Adrenal gland (tissue), 9 donors: ENCODE measurements at regions not wholly inside any gene's neighbourhood (a gene's known extent, or its start where the extent isn't known, plus 50 kb on each side); places are given as distances from the start of the nearest gene placed in this dataset.

Experiments used
- DNase-seq, 7 donors: peaks; one replicate each; pipeline ENCODE4 v3.0.0-alpha.2; 2019 to 2020
- H3K27ac ChIP-seq, 5 donors: fragments of 200-600 bp; sonication (generic) in 4 of 5; 1 replicate in 3 of 5; 2 replicates in 2 of 5; pipeline versions ENCODE4 v1.5.1 to v1.8.0; 2016 to 2020; ENCODE audit warnings: mild to moderate bottlenecking in 1 of 5
- H3K27me3 ChIP-seq: fragments of 200-600 bp; 2 replicates; pipeline ENCODE4 v1.8.0; 2021
- H3K36me3 ChIP-seq, 2 donors: fragments of 200-600 bp; replicated peaks in 1 of 2; 1 replicate in 1 of 2; 2 replicates in 1 of 2; pipeline versions ENCODE4 v1.5.1 to v1.8.0; 2018 to 2022
- H3K4me1 ChIP-seq, 2 donors: fragments of 200-600 bp; replicated peaks in 1 of 2; 1 replicate in 1 of 2; 2 replicates in 1 of 2; pipeline versions ENCODE4 v1.5.1 to v1.8.0; 2018 to 2021
- H3K4me3 ChIP-seq, 4 donors: fragments of 200-600 bp; sonication (generic) in 3 of 4; one replicate each; pipeline ENCODE4 v1.5.1; 2016 to 2018
- H3K9me3 ChIP-seq, 3 donors: fragments of 200-600 bp; sonication (generic) in 1 of 3; replicated peaks in 1 of 3; 1 replicate in 2 of 3; 2 replicates in 1 of 3; pipeline versions ENCODE4 v1.5.1 to v1.8.0; 2016 to 2021
- CTCF ChIP-seq, 6 experiments: fragments of 450-650 bp in 4 of 6; fragments of 200-600 bp in 2 of 6; sonication (generic) in 1 of 6; IDR thresholded peaks; 1 replicate in 5 of 6; 2 replicates in 1 of 6; pipeline versions ENCODE4 v1.5.1 to v1.8.0; 2016 to 2021; ENCODE audit warnings: antibody characterized with exemption in 6 of 6, mild to moderate bottlenecking in 2 of 6, moderate library complexity in 1 of 6
- POLR2A ChIP-seq, 2 donors: fragments of 450-650 bp; IDR thresholded peaks; one replicate each; pipeline ENCODE4 v1.6.1; 2017; ENCODE audit warnings: antibody characterized with exemption in 2 of 2, mild to moderate bottlenecking in 2 of 2, moderate library complexity in 1 of 2
- WGBS, 4 donors: extraction: QIAGEN DNeasy Blood & Tissue Kit in 2 of 4; methylation state at CpG; one replicate each; pipeline versions ENCODE4 v1.1.5 to v1.1.7; 2013 to 2017; 5-methylcytosine and 5-hydroxymethylcytosine counted together
- intact Hi-C, 2 donors: fragments of 100-400 bp; cut with DNase I; formaldehyde crosslinking; loops; one replicate each; pipeline versions ENCODE4 v1.14.1 to v1.15.0; 2022 to 2023
- donor health status: healthy with polysubstance abuse.
- donor health status: Bipolar disorder and iron deficiency.
- donor health status: DM: yes; HTN: yes; CAD: no.
- donor health status: DM: no; HTN: no; CAD: no.
- donor health status: DM: no; HTN: no; CAD: no.

- Histone ChIP-seq H3K4me1 (peaks cover 0 to 25% of the 10 kb centered on the region in 2 donors), H3K9me3 (no peaks in the 10 kb centered on the region), H3K27ac (peak overlapping the region in 1 of 5 donors; percentile 70), H3K4me3 (no peak overlapping the region), H3K36me3 (no peaks in the 10 kb centered on the region), H3K27me3 (no peaks in the 10 kb centered on the region)
- 69 to 83% (median 73%) methylated on average over 2 to 5 of the region's 5 CpGs for WGBS, 4 donors
- peak in 2 of 7 donors; percentile 31 to 45 for DNase-seq
- intact Hi-C loops = loop anchor here in 1 of 2 donors (10.0 kb wide), 1 partner anchor 1225 kb away; no protein-coding TSS in a partner anchor
- TF ChIP-seq CTCF (IDR thresholded peaks at IDR 0.05) (no peak), POLR2A (IDR thresholded peaks at IDR 0.05) (no peak)
Observed at GRCh38 chr14:100400115-100400514, 77.0 kb downstream of the SLC25A47 start.

- Histone ChIP-seq H3K4me1 (peaks cover 0 to 25% of the 10 kb centered on the region in 2 donors), H3K9me3 (no peaks in the 10 kb centered on the region), H3K27ac (peak overlapping the region in 1 of 5 donors; percentile 70), H3K27me3 (no peaks in the 10 kb centered on the region), H3K36me3 (no peaks in the 10 kb centered on the region), H3K4me3 (no peak overlapping the region)
- no peak for DNase-seq
- no peak for TF ChIP-seq POLR2A (IDR thresholded peaks at IDR 0.05)
- TF ChIP-seq CTCF (IDR thresholded peaks at IDR 0.05) = no peak
- 81 to 90% (median 87%) methylated on average over 16 to 17 of the region's 17 CpGs for WGBS, 4 donors
- intact Hi-C loops = loop anchor here in 1 of 2 donors (10.0 kb wide), 1 partner anchor 1224 kb away; no protein-coding TSS in a partner anchor
Observed at GRCh38 chr14:100401031-100401692, 78.0 kb downstream of the SLC25A47 start.

- Histone ChIP-seq H3K36me3 (no peaks in the 10 kb centered on the region), H3K27ac (peak overlapping the region in 1 of 5 donors; percentile 70), H3K4me3 (no peak overlapping the region), H3K4me1 (peaks cover 0 to 31% of the 10 kb centered on the region in 2 donors), H3K9me3 (no peaks in the 10 kb centered on the region), H3K27me3 (no peaks in the 10 kb centered on the region)
- intact Hi-C loops = loop anchor here in 1 of 2 donors (10.0 kb wide), 1 partner anchor 1223 kb away; no protein-coding TSS in a partner anchor
- DNase-seq = no peak
- 80 to 85% (median 81%) methylated on average over 3 of the region's 3 CpGs for WGBS, 4 donors
- TF ChIP-seq CTCF (IDR thresholded peaks at IDR 0.05) (no peak), POLR2A (IDR thresholded peaks at IDR 0.05) (no peak)
Observed at GRCh38 chr14:100401792-100402191, 78.7 kb downstream of the SLC25A47 start.

GRCh38 chr14:100402631-100403030 is 79.5 kb downstream of the SLC25A47 start:
- DNase-seq = no peak
- Histone ChIP-seq H3K27ac (peak overlapping the region in 1 of 5 donors; percentile 70), H3K4me3 (no peak overlapping the region), H3K36me3 (no peaks in the 10 kb centered on the region), H3K27me3 (no peaks in the 10 kb centered on the region), H3K9me3 (no peaks in the 10 kb centered on the region), H3K4me1 (peaks cover 0 to 31% of the 10 kb centered on the region in 2 donors)
- intact Hi-C loops = loop anchor here in 1 of 2 donors (10.0 kb wide), 1 partner anchor 1222 kb away; no protein-coding TSS in a partner anchor
- TF ChIP-seq POLR2A (IDR thresholded peaks at IDR 0.05) (no peak), CTCF (IDR thresholded peaks at IDR 0.05) (no peak)
- 58 to 66% (median 66%) methylated on average over 6 to 7 of the region's 7 CpGs for WGBS, 4 donors
